Stimulated activated CD4-positive, alpha-beta T cell treated with anti-CD3 and anti-CD28 coated beads, TNF-alpha, amount 100 ng/mL, for 1 hour (primary cell): ENCODE measurements at regions not wholly inside any gene's neighbourhood (a gene's known extent, or its start where the extent isn't known, plus 50 kb on each side); places are given as distances from the start of the nearest gene placed in this dataset.
"Not testable (repeated sequence)": the region's sequence is repeated elsewhere in the genome, so short reads cannot be mapped to it uniquely, and the experiment has no call there.

Source experiments
- DNase-seq, 3 donors: peaks; one replicate each; pipeline ENCODE4 v3.0.0-alpha.2; 2020; ENCODE audit warnings: low read depth in 3 of 3, low spot score in 1 of 3

GRCh38 chr12:7591531-7591930, 74.2 kb downstream of the APOBEC1 start:
- DNase-seq = no peak

DNA sequence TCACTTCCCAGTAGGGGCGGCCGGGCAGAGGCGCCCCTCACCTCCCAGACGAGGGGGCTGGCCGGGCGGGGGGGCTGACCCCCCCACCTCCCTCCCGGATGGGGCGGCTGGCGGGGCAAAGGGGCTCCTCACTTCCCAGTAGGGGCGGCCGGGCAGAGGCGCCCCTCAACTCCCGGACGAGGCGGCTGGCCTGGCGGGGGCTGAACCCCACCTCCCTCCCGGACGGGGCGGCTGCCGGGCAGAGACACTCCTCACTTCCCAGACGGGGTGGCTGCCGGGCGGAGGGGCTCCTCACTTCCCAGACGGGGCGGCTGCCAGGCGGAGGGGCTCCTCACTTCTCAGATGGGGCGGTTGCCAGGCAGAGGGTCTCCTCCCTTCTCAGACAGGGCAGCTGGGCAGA, 75.6 kb downstream of the APOBEC1 start:
- not testable (repeated sequence) for DNase-seq

DNA sequence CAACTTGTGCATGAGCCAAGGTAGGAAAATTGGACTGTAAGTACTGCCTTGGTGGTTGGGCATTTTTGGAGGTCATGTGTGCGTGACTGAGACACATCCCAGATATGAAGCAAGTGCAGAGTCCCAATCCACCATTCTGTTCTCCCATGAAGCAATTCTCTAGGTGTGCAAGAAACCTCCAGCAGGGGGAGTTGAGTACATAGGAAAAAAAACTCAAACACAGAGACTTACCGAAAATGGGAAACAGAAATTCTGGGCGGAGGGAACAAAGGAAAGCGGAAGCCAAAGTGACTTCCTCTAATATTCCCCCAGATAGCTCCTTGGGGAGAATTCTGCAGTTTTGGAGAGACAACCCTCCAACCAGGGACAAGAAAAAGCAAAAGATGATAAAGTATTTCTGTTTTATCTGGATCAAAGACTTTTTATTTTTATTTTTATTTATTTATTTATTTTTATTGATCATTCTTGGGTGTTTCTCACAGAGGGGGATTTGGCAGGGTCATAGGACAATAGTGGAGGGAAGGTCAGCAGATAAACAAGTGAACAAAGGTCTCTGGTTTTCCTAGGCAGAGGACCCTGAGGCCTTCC, 76.9 kb downstream of the APOBEC1 start:
- peak in 2 of 3 donors; percentile 1 to 9 for DNase-seq

GRCh38 chr12:7584137-7584536, 80.6 kb upstream of the CD163 start:
- not testable (repeated sequence) for DNase-seq

GRCh38 chr12:7583471-7583870, 79.9 kb upstream of the CD163 start:
- DNase-seq = no peak

GRCh38 chr12:7582796-7583195, 79.2 kb upstream of the CD163 start:
- no peak for DNase-seq

DNA sequence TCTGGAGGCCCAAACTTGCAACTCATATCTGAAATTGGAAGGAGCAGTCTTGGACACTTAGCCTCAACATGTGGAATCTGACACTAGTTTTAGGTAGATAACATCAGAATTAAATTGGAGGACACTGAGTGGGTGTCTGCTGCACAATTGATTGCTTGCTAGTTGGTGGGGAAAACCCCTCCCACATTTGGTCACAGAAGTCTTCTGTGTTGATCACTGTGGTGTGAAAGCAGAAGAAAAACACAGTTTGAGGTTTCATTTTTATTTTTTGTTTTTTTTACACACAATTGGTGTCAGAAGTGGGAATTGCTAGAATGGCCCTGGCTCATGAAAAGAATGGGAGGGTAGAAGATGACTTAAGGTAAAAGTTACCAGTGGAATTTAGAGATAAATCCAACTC, 78.0 kb upstream of the CD163 start:
- no peak for DNase-seq

DNA sequence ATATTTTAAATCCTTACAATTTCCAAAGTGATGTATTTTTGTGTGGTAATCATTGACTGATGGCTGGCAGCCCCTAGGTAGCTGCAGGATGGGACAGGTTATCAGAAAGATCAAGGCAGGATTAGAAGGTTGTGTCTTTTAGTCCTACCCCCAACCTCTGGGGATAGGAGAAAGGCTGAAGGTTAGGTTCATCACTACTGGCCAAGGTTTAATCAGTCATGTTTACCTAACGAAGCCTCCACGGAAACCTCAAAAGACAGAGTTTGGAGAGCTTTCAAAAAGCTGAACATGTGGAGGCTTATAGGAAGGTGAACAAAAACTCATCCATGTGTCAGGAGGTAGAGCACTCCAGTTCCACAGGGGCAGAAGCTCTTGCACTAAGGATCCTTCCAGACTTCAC, 77.5 kb upstream of the CD163 start:
- DNase-seq = no peak

GRCh38 chr12:7571257-7571656, 67.7 kb upstream of the CD163 start:
- no peak for DNase-seq

- DNase-seq = no peak
These were observed 53.6 kb upstream of the CD163 start for GRCh38 chr12:7557227-7557626.

DNA sequence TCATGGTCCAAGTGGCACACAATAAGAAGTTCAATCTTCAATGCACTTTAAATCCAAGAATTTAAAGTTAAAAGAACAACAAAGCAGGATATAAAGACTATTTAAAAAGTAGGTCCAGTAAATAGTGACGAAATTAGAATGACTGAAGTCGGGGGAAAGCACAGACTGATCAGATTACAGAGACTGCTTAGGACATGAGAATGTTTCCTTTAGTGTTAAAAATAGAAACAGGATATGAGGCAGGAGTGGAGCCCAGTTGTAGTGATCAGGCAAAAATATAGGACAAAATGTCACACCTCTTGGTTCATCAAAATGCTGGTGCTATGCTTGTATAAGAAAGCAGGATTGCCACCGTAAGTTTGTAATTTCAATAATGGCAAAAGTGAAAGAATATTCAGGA, 52.2 kb upstream of the CD163 start:
- DNase-seq = no peak

GRCh38 chr12:7554831-7555230, 51.3 kb upstream of the CD163 start:
- DNase-seq = not testable (repeated sequence)
